H1 (cell line): ENCODE measurements at regions not wholly inside any gene's neighbourhood (a gene's known extent, or its start where the extent isn't known, plus 50 kb on each side); places are given as distances from the start of the nearest gene placed in this dataset.

Source experiments
- CTCF ChIA-PET: fragments of 300-600 bp; sonication (Branson Sonifier 250); formaldehyde crosslinking; loops from one replicate; lab custom pipeline; 2021; ENCODE audit not compliant: partially characterized antibody; lab: Charles Lee
- POLR2A ChIA-PET: fragments of 300-600 bp; sonication (Branson Sonifier 250); formaldehyde crosslinking; loops from one replicate; lab custom pipeline; 2021; ENCODE audit warnings: inconsistent platforms; ENCODE audit not compliant: partially characterized antibody; lab: Charles Lee
- DNase-seq, 2 experiments: peaks; one replicate each; pipeline versions ENCODE4 v3.0.0 to v3.0.0-alpha.2; 2010 to 2022; ENCODE audit warnings: low spot score in 2 of 2, low read depth in 1 of 2, mixed read lengths in 1 of 2
- FAIRE-seq: peaks from 2 replicates; lab custom pipeline; 2011; peaks lifted over from hg19 to GRCh38; lab: Jason Lieb, UNC
- H2AFZ ChIP-seq: 2 replicates; pipeline ENCODE4 v1.8.1; 2012; ENCODE audit warnings: low read length, inconsistent platforms
- H2AK5ac ChIP-seq: 2 replicates; pipeline ENCODE4 v1.6.1; 2013; ENCODE audit warnings: low read depth, low read length
- H2BK120ac ChIP-seq: replicated peaks from 2 replicates; pipeline ENCODE3; 2013; ENCODE audit warnings: low read depth, low read length, inconsistent platforms
- H2BK12ac ChIP-seq: 2 replicates; pipeline ENCODE4 v1.6.1; 2013; ENCODE audit warnings: low read depth, low read length
- H2BK15ac ChIP-seq: 2 replicates; pipeline ENCODE4 v1.6.1; 2013; ENCODE audit warnings: low read length
- H2BK20ac ChIP-seq: 2 replicates; pipeline ENCODE4 v1.6.1; 2013; ENCODE audit warnings: low read length
- H2BK5ac ChIP-seq: 2 replicates; pipeline ENCODE4 v1.6.1; 2013; ENCODE audit warnings: low read depth, low read length
- H3K14ac ChIP-seq: 2 replicates; pipeline ENCODE4 v1.6.1; 2013; ENCODE audit warnings: inconsistent platforms; ENCODE audit not compliant: insufficient read length
- H3K18ac ChIP-seq: 2 replicates; pipeline ENCODE4 v1.6.1; 2013; ENCODE audit warnings: low read length; ENCODE audit errors: extremely low read depth
- H3K23ac ChIP-seq: 2 replicates; pipeline ENCODE4 v1.6.1; 2013; ENCODE audit warnings: inconsistent platforms; ENCODE audit not compliant: insufficient read length
- H3K23me2 ChIP-seq: 2 replicates; pipeline ENCODE4 v1.6.1; 2013; ENCODE audit warnings: low read depth, low read length
- H3K27ac ChIP-seq: 2 replicates; pipeline ENCODE4 v1.6.1; 2011; ENCODE audit warnings: low read depth, low read length, inconsistent platforms
- H3K27me3 ChIP-seq, 4 experiments: replicated peaks in 1 of 4; 1 replicate in 1 of 4; 2 replicates in 3 of 4; pipeline versions ENCODE4 v1.6.1 to v1.8.1; 2011 to 2013; ENCODE audit warnings: low read length in 3 of 4, mild to moderate bottlenecking in 3 of 4, inconsistent platforms in 2 of 4, mixed read lengths in 2 of 4, moderate library complexity in 1 of 4; ENCODE audit not compliant: control insufficient read depth in 3 of 4, insufficient read depth in 3 of 4; ENCODE audit errors: extremely low read depth in 1 of 4
- H3K36me3 ChIP-seq, 4 experiments: 2 replicates each; pipeline versions ENCODE4 v1.6.1 to v1.8.1; 2011 to 2013; ENCODE audit warnings: mild to moderate bottlenecking in 4 of 4, low read length in 3 of 4, moderate library complexity in 2 of 4, control low read depth in 1 of 4, inconsistent platforms in 1 of 4; ENCODE audit not compliant: insufficient read depth in 4 of 4, control insufficient read depth in 2 of 4
- H3K4ac ChIP-seq: replicated peaks from 2 replicates; pipeline ENCODE3; 2013; ENCODE audit warnings: low read length, low read depth, mixed read lengths, inconsistent platforms; ENCODE audit not compliant: insufficient read length
- H3K4me1 ChIP-seq, 4 experiments: replicated peaks in 1 of 4; 1 replicate in 1 of 4; 2 replicates in 3 of 4; pipeline versions ENCODE4 v1.6.1 to v1.8.1; 2011 to 2013; ENCODE audit warnings: low read length in 3 of 4, inconsistent platforms in 2 of 4, mixed read lengths in 1 of 4; ENCODE audit not compliant: insufficient read depth in 4 of 4, control insufficient read depth in 3 of 4
- H3K4me2 ChIP-seq, 2 experiments: 2 replicates each; pipeline versions ENCODE4 v1.6.1 to v1.8.1; 2011 to 2013; ENCODE audit warnings: low read depth in 2 of 2, low read length in 2 of 2, control low read depth in 1 of 2, inconsistent platforms in 1 of 2, mild to moderate bottlenecking in 1 of 2; ENCODE audit not compliant: insufficient read depth in 1 of 2
- H3K4me3 ChIP-seq, 4 experiments: fragments of 200-600, 300-600 bp in 1 of 4; sonication (generic), shearing (Covaris generic), sonication (Bioruptor Twin) in 1 of 4; 2 replicates each; pipeline versions ENCODE4 v1.5.1 to v1.8.1; 2011 to 2016; ENCODE audit warnings: low read length in 4 of 4, low read depth in 3 of 4, control low read depth in 2 of 4, inconsistent platforms in 2 of 4, mild to moderate bottlenecking in 2 of 4, mixed read lengths in 1 of 4, moderate library complexity in 1 of 4; ENCODE audit not compliant: insufficient read depth in 2 of 4; ENCODE audit errors: extremely low read depth in 1 of 4
- H3K56ac ChIP-seq: replicated peaks from 2 replicates; pipeline ENCODE3; 2013; ENCODE audit warnings: low read depth, mild to moderate bottlenecking, mixed read lengths, low read length, inconsistent platforms; ENCODE audit not compliant: insufficient read length
- H3K79me1 ChIP-seq: 2 replicates; pipeline ENCODE4 v1.6.1; 2013; ENCODE audit warnings: low read depth, low read length, control low read depth
- H3K79me2 ChIP-seq, 2 experiments: 2 replicates each; pipeline versions ENCODE4 v1.6.1 to v1.8.1; 2012 to 2013; ENCODE audit warnings: low read length in 2 of 2, mild to moderate bottlenecking in 2 of 2, inconsistent platforms in 1 of 2; ENCODE audit not compliant: insufficient read depth in 2 of 2, control insufficient read depth in 1 of 2
- H3K9ac ChIP-seq, 4 experiments: replicated peaks in 1 of 4; 1 replicate in 1 of 4; 2 replicates in 3 of 4; pipeline versions ENCODE4 v1.6.1 to v1.8.1; 2011 to 2013; ENCODE audit warnings: low read depth in 3 of 4, low read length in 3 of 4, control low read depth in 2 of 4, mild to moderate bottlenecking in 2 of 4, moderate library complexity in 2 of 4, inconsistent platforms in 1 of 4; ENCODE audit errors: extremely low read depth in 1 of 4
- H3K9me3 ChIP-seq, 2 experiments: 2 replicates each; pipeline versions ENCODE4 v1.6.1 to v1.8.1; 2012 to 2013; ENCODE audit warnings: mild to moderate bottlenecking in 2 of 2, moderate library complexity in 2 of 2, control low read depth in 1 of 2, inconsistent platforms in 1 of 2, low read depth in 1 of 2, low read length in 1 of 2, mixed read lengths in 1 of 2; ENCODE audit not compliant: insufficient read depth in 2 of 2
- H4K20me1 ChIP-seq, 2 experiments: replicated peaks in 1 of 2; 2 replicates each; pipeline versions ENCODE3 to v1.8.1; 2011 to 2013; ENCODE audit warnings: inconsistent platforms in 2 of 2, low read length in 2 of 2, mild to moderate bottlenecking in 1 of 2; ENCODE audit not compliant: insufficient read depth in 2 of 2, control insufficient read depth in 1 of 2
- H4K5ac ChIP-seq: 2 replicates; pipeline ENCODE4 v1.6.1; 2013; ENCODE audit warnings: low read length, low read depth, mixed read lengths, inconsistent platforms; ENCODE audit not compliant: insufficient read length
- H4K8ac ChIP-seq: 2 replicates; pipeline ENCODE4 v1.8.0; 2013; ENCODE audit warnings: mild to moderate bottlenecking, moderate library complexity, low read length, inconsistent platforms; ENCODE audit not compliant: insufficient read depth; ENCODE audit errors: extremely low read depth
- H4K91ac ChIP-seq: replicated peaks from 2 replicates; pipeline ENCODE3; 2013; ENCODE audit warnings: low read length, mixed read lengths, inconsistent platforms; ENCODE audit not compliant: insufficient read length
- CEBPB ChIP-seq: IDR thresholded peaks from 2 replicates; pipeline ENCODE4 v1.6.1; 2012; ENCODE audit warnings: low read depth, low read length
- CHD1 ChIP-seq: IDR thresholded peaks from 2 replicates; pipeline ENCODE4 v1.6.1; 2012; ENCODE audit warnings: low read depth, low read length, improper control_type of control experiment
- CREB1 ChIP-seq: IDR thresholded peaks from 2 replicates; pipeline ENCODE4 v1.6.1; 2012; ENCODE audit warnings: inconsistent platforms
- EP300 ChIP-seq, 2 experiments: IDR thresholded peaks; 1 replicate in 1 of 2; 2 replicates in 1 of 2; pipeline ENCODE4 v1.6.1; 2011 to 2012; ENCODE audit warnings: low read depth in 2 of 2, low read length in 2 of 2, mild to moderate bottlenecking in 2 of 2, borderline replicate concordance in 1 of 2, inconsistent platforms in 1 of 2, moderate library complexity in 1 of 2
- GTF2F1 ChIP-seq: IDR thresholded peaks from 2 replicates; pipeline ENCODE4 v1.6.1; 2012; ENCODE audit warnings: low read depth, low read length, improper control_type of control experiment, borderline replicate concordance
- KDM1A ChIP-seq: fragments of 200-600, 300-600 bp; sonication (generic); IDR thresholded peaks from 2 replicates; pipeline ENCODE4 v1.7.1; 2016; ENCODE audit warnings: mild to moderate bottlenecking, low read length, borderline replicate concordance
- NANOG ChIP-seq: IDR thresholded peaks from 2 replicates; pipeline ENCODE4 v1.6.1; 2011; ENCODE audit warnings: low read length, low read depth, mild to moderate bottlenecking, inconsistent platforms; ENCODE audit not compliant: insufficient read depth, poor library complexity, severe bottlenecking
- POLR2A ChIP-seq, 2 experiments: IDR thresholded peaks; 1 replicate in 1 of 2; 2 replicates in 1 of 2; pipeline ENCODE4 v1.6.1; 2011; ENCODE audit warnings: low read depth in 2 of 2, low read length in 2 of 2, mild to moderate bottlenecking in 2 of 2; ENCODE audit errors: control extremely low read depth in 1 of 2
- SP1 ChIP-seq: IDR thresholded peaks from 2 replicates; pipeline ENCODE4 v1.6.1; 2011; ENCODE audit warnings: low read depth, low read length
- TAF1 ChIP-seq: IDR thresholded peaks from 2 replicates; pipeline ENCODE4 v1.6.1; 2011; ENCODE audit warnings: mild to moderate bottlenecking, low read depth, low read length
- TCF12 ChIP-seq: IDR thresholded peaks from 2 replicates; pipeline ENCODE4 v1.6.1; 2011; ENCODE audit warnings: low read depth, mild to moderate bottlenecking, low read length
- TEAD4 ChIP-seq: IDR thresholded peaks from 2 replicates; pipeline ENCODE4 v1.6.1; 2012; ENCODE audit warnings: low read depth, low read length, inconsistent platforms, mixed read lengths
- WGBS, 2 experiments: shearing (Covaris generic) in 1 of 2; methylation state at CpG; one replicate each; pipeline versions ENCODE4 v1.1.6 to v1.1.7; 2013 to 2015; ENCODE audit warnings: low lambda C conversion rate in 2 of 2, mixed read lengths in 2 of 2, inconsistent platforms in 1 of 2, low coverage in 1 of 2, missing lambda C conversion rate in 1 of 2; ENCODE audit not compliant: insufficient replicate concordance in 2 of 2, insufficient coverage in 1 of 2, insufficient read length in 1 of 2; ENCODE audit errors: extremely low coverage in 1 of 2, missing lambda C conversion rate in 1 of 2; 5-methylcytosine and 5-hydroxymethylcytosine counted together
- TF ChIP-seq, protein P1 (sequence below): IDR thresholded peaks from 2 replicates; pipeline ENCODE4 v1.6.1; 2012; ENCODE audit warnings: low read length, inconsistent platforms
- TF ChIP-seq, protein P2 (sequence below): IDR thresholded peaks from 2 replicates; pipeline ENCODE4 v1.6.1; 2012; ENCODE audit warnings: inconsistent platforms

DNA sequence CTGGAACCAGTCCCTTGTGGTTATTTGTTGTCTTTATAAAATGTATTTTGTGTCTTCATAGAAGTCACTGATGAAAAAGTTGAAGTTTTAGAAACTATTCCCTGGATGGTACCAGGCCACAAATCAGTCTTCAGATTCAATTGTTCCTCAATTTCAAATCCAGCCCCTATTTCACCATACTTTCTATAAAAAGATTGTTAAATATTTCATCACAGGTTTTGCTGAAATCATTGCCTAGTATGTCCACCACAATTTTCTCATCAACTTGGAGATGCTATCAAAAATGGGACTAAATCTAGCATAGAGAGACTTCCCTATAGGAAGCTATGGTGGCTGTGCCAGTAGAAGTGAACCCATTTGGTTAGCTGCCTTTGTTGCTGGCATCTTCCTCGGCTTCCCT, 118.5 kb downstream of the RAB18 start:
- Histone ChIP-seq H3K14ac (no peak overlapping the region), H3K9me3 (no peaks in the 10 kb centered on the region), H3K27ac (no peak overlapping the region), H2BK20ac (no peak overlapping the region), H3K27me3 (no peaks in the 10 kb centered on the region), H4K5ac (no peak overlapping the region), H3K79me1 (no peaks in the 10 kb centered on the region), H3K56ac (no peak overlapping the region), H3K4ac (no peak overlapping the region), H3K4me1 (peaks cover 2 to 8% (median 4%) of the 10 kb centered on the region in 4 experiments; a peak in 3 of 7 replicates), H3K23me2 (no peaks in the 10 kb centered on the region), H3K9ac (no peak overlapping the region), H2BK12ac (no peak overlapping the region), H2AFZ (no peak overlapping the region), H2BK5ac (no peak overlapping the region), H3K23ac (no peak overlapping the region), H2BK120ac (no peak overlapping the region), H2BK15ac (no peak overlapping the region), H3K4me3 (no peak overlapping the region), H3K4me2 (no peak overlapping the region), H3K79me2 (no peaks in the 10 kb centered on the region), H3K18ac (no peak overlapping the region), H3K36me3 (no peaks in the 10 kb centered on the region), H2AK5ac (no peak overlapping the region), H4K91ac (no peak overlapping the region), H4K8ac (no peak overlapping the region), H4K20me1 (no peaks in the 10 kb centered on the region)
- WGBS, 2 experiments: 90% methylated on average over 1 of the region's 1 CpG; no CpG with 5 or more reads in 1 of the 2 experiments
- CTCF ChIA-PET: no interaction called here
- no peak for FAIRE-seq
- POLR2A ChIA-PET: no interaction called here
- DNase-seq: no peak
- no peak for TF ChIP-seq TAF1
- no peak for TF ChIP-seq TCF12
- no peak for TF ChIP-seq POLR2A (IDR thresholded peaks at IDR 0.05; ENCODE audit: control extremely low read depth in 1 of 2, low read depth in 2 of 2, low read length in 2 of 2)
- no peak for TF ChIP-seq EP300 (IDR thresholded peaks at IDR 0.05; ENCODE audit: borderline replicate concordance in 1 of 2, low read depth in 2 of 2, low read length in 2 of 2)
- no peak for TF ChIP-seq SP1
- TF ChIP-seq CEBPB: no peak
- TF ChIP-seq TEAD4: no peak
- TF ChIP-seq GTF2F1: no peak
- TF ChIP-seq, protein P1, sequence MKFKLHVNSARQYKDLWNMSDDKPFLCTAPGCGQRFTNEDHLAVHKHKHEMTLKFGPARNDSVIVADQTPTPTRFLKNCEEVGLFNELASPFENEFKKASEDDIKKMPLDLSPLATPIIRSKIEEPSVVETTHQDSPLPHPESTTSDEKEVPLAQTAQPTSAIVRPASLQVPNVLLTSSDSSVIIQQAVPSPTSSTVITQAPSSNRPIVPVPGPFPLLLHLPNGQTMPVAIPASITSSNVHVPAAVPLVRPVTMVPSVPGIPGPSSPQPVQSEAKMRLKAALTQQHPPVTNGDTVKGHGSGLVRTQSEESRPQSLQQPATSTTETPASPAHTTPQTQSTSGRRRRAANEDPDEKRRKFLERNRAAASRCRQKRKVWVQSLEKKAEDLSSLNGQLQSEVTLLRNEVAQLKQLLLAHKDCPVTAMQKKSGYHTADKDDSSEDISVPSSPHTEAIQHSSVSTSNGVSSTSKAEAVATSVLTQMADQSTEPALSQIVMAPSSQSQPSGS: no peak
- TF ChIP-seq, protein P2, sequence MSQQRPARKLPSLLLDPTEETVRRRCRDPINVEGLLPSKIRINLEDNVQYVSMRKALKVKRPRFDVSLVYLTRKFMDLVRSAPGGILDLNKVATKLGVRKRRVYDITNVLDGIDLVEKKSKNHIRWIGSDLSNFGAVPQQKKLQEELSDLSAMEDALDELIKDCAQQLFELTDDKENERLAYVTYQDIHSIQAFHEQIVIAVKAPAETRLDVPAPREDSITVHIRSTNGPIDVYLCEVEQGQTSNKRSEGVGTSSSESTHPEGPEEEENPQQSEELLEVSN: no peak
- no peak for TF ChIP-seq KDM1A
- no peak for TF ChIP-seq NANOG
- no peak for TF ChIP-seq CHD1
- no peak for TF ChIP-seq CREB1
